NT2/D1 (cell line): ENCODE measurements at regions not wholly inside any gene's neighbourhood (a gene's known extent, or its start where the extent isn't known, plus 50 kb on each side); places are given as distances from the start of the nearest gene placed in this dataset.

Source experiments
- SUZ12 ChIP-seq: IDR thresholded peaks from 2 replicates; pipeline ENCODE4 v1.6.1; 2011; ENCODE audit not compliant: insufficient read length, insufficient read depth; ENCODE audit errors: extremely low read depth
- YY1 ChIP-seq: IDR thresholded peaks from 2 replicates; pipeline ENCODE4 v1.6.1; 2011; ENCODE audit not compliant: insufficient read length, insufficient read depth
- ZNF274 ChIP-seq: IDR thresholded peaks from 2 replicates; pipeline ENCODE4 v1.6.1; 2011; ENCODE audit warnings: mild to moderate bottlenecking, low read depth, low read length

DNA sequence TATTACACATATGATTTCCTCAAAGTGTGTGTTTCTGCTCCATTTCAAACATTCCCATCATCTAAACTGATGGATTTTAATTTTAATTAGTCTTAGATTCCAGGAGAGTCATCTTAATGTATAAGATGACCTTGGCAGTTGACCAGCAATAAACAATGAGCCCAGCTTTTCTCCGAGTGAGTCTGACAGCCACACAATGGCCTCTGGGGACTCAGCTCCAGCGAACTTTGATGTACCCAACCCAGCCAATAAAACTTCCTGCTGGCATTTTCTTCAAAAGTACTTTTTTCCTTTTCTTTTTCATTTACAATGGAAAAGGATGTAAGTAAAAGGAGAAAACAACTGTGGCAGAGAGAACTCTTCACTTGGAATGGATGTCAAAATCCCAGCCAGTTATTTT, 139.1 kb upstream of the CTBP2 start:
- TF ChIP-seq SUZ12 (no peak), YY1 (no peak), ZNF274 (no peak)
